OCI-LY1 (cell line): ENCODE measurements at regions not wholly inside any gene's neighbourhood (a gene's known extent, or its start where the extent isn't known, plus 50 kb on each side); places are given as distances from the start of the nearest gene placed in this dataset.

Experiments used
- H2AFZ ChIP-seq: fragments of 200-600 bp; sonication (generic), shearing (Covaris generic); 2 replicates; pipeline ENCODE4 v1.6.0; 2014; ENCODE audit warnings: antibody characterized with exemption, mild to moderate bottlenecking, low read length
- H3F3A ChIP-seq: fragments of 200-600 bp; sonication (generic), shearing (Covaris generic); 2 replicates; pipeline ENCODE4 v1.6.0; 2014; ENCODE audit warnings: mild to moderate bottlenecking, antibody characterized with exemption, low read length, moderate library complexity; ENCODE audit not compliant: insufficient read depth
- H3K27ac ChIP-seq: fragments of 200-600 bp; sonication (generic); 2 replicates; pipeline ENCODE4 v1.5.1; 2014; ENCODE audit warnings: low read length, mixed run types, mild to moderate bottlenecking, low read depth; ENCODE audit not compliant: poor library complexity, severe bottlenecking
- H3K27me3 ChIP-seq: fragments of 200-600 bp; sonication (generic); 2 replicates; pipeline ENCODE4 v1.6.0; 2014; ENCODE audit warnings: antibody characterized with exemption, mild to moderate bottlenecking, low read length, moderate library complexity; ENCODE audit not compliant: insufficient read depth
- H3K36me3 ChIP-seq: fragments of 200-600 bp; sonication (generic); 2 replicates; pipeline ENCODE4 v1.6.1; 2014; ENCODE audit warnings: mild to moderate bottlenecking, antibody characterized with exemption, low read length, moderate library complexity, mixed read lengths; ENCODE audit not compliant: insufficient read depth
- H3K4me1 ChIP-seq: fragments of 200-600 bp; sonication (generic); 2 replicates; pipeline ENCODE4 v1.5.1; 2014; ENCODE audit warnings: mild to moderate bottlenecking, low read length, moderate library complexity; ENCODE audit not compliant: insufficient read depth, severe bottlenecking
- H3K4me2 ChIP-seq: fragments of 200-600 bp; sonication (generic), shearing (Covaris generic); 2 replicates; pipeline ENCODE4 v1.6.1; 2014; ENCODE audit warnings: low read length
- H3K4me3 ChIP-seq: fragments of 200-600 bp; sonication (generic); 2 replicates; pipeline ENCODE4 v1.5.1; 2014; ENCODE audit warnings: low read length, low read depth, mild to moderate bottlenecking, mixed read lengths; ENCODE audit not compliant: poor library complexity, severe bottlenecking
- H3K79me2 ChIP-seq: fragments of 200-600 bp; shearing (Covaris generic); 2 replicates; pipeline ENCODE4 v1.6.1; 2016; ENCODE audit warnings: mixed run types, low read length, mixed read lengths; ENCODE audit not compliant: insufficient read depth
- H3K9ac ChIP-seq: fragments of 200-600 bp; sonication (generic), shearing (Covaris generic); 2 replicates; pipeline ENCODE4 v1.6.1; 2014; ENCODE audit warnings: mild to moderate bottlenecking, low read length, mixed read lengths
- H3K9me2 ChIP-seq: fragments of 200-600 bp; sonication (generic), shearing (Covaris generic); 2 replicates; pipeline ENCODE4 v1.6.1; 2014; ENCODE audit warnings: low read depth, mild to moderate bottlenecking, low read length, mixed read lengths
- H3K9me3 ChIP-seq: fragments of 200-600 bp; shearing (Covaris generic); 2 replicates; pipeline ENCODE4 v1.6.1; 2014; ENCODE audit warnings: low read length, mixed read lengths
- H4K20me1 ChIP-seq: fragments of 200-600 bp; sonication (generic), shearing (Covaris generic); 2 replicates; pipeline ENCODE4 v1.6.0; 2016; ENCODE audit warnings: mild to moderate bottlenecking, low read length; ENCODE audit not compliant: insufficient read depth
- EZH2 ChIP-seq: fragments of 200-600 bp; sonication (generic), shearing (Covaris generic); IDR thresholded peaks from 2 replicates; pipeline ENCODE4 v1.8.0; 2017; ENCODE audit warnings: borderline replicate concordance, mixed run types, mild to moderate bottlenecking, antibody characterized with exemption, low read length, moderate library complexity, mixed read lengths
- TF ChIP-seq, protein P1 (sequence below): fragments of 200-600 bp; sonication (generic), shearing (Covaris generic); IDR thresholded peaks from 2 replicates; pipeline ENCODE4 v1.5.1; 2017; ENCODE audit warnings: mild to moderate bottlenecking, antibody characterized with exemption, low read length, moderate library complexity, mixed read lengths

DNA sequence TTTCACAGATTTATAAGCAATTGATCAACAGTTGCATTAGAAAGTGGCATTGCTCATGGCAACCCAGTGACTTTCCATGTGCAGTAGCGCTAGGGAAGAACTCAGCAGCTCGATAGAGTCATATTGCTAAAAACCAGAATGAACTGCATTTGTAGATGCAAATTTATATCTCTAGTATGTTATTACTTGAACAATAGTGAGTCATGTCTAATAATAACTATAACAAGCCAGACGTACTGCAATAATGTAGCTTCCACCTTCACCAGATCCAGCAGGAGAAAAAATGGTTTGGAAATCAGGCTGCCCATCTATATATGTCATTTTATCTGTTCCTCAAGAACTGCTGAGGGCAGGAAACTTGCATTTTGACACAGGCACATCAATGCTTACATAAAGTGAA is 66.5 kb upstream of the FIGN start:
- no peaks in the 10 kb centered on the region for H3K79me2 ChIP-seq
- H3K27ac ChIP-seq, result no peak overlapping the region
- no peaks in the 10 kb centered on the region for H3K9me3 ChIP-seq
- no peaks in the 10 kb centered on the region for H3F3A ChIP-seq
- H3K4me2 ChIP-seq, result no peak overlapping the region
- no peak overlapping the region for H3K9ac ChIP-seq
- no peaks in the 10 kb centered on the region for H4K20me1 ChIP-seq
- no peaks in the 10 kb centered on the region for H3K9me2 ChIP-seq
- H3K27me3 ChIP-seq, result no peaks in the 10 kb centered on the region
- H3K4me3 ChIP-seq, result no peak overlapping the region
- H3K36me3 ChIP-seq, result no peaks in the 10 kb centered on the region
- no peaks in the 10 kb centered on the region for H3K4me1 ChIP-seq
- TF ChIP-seq, protein P1, sequence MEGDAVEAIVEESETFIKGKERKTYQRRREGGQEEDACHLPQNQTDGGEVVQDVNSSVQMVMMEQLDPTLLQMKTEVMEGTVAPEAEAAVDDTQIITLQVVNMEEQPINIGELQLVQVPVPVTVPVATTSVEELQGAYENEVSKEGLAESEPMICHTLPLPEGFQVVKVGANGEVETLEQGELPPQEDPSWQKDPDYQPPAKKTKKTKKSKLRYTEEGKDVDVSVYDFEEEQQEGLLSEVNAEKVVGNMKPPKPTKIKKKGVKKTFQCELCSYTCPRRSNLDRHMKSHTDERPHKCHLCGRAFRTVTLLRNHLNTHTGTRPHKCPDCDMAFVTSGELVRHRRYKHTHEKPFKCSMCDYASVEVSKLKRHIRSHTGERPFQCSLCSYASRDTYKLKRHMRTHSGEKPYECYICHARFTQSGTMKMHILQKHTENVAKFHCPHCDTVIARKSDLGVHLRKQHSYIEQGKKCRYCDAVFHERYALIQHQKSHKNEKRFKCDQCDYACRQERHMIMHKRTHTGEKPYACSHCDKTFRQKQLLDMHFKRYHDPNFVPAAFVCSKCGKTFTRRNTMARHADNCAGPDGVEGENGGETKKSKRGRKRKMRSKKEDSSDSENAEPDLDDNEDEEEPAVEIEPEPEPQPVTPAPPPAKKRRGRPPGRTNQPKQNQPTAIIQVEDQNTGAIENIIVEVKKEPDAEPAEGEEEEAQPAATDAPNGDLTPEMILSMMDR, result no peak
- TF ChIP-seq EZH2, result no peak
- no peak overlapping the region for H2AFZ ChIP-seq

DNA sequence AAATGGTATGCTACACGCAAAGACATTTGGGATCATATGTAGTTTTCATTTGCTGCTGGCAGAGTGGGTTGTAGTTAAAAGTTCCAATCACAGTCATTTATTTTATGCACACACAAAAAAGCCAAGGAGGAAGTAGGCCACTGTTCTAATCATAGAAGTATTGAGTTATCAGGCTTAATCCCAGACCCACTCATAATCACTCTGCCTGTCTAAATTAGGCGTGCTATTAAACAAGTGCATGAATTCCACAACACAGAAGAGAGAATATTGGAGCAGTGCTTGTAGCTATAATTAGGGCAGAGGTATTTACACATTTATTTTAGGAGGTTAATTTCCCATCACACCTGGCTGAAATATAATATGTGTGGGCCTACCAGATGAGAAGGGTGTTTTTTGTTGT is 65.7 kb upstream of the FIGN start:
- H3K9me3 ChIP-seq, result no peaks in the 10 kb centered on the region
- TF ChIP-seq, protein P1, result no peak
- TF ChIP-seq EZH2, result no peak
- H3F3A ChIP-seq, result no peaks in the 10 kb centered on the region
- no peak overlapping the region for H3K9ac ChIP-seq
- H3K4me3 ChIP-seq, result no peak overlapping the region
- H3K36me3 ChIP-seq, result no peaks in the 10 kb centered on the region
- no peak overlapping the region for H2AFZ ChIP-seq
- H3K27me3 ChIP-seq, result no peaks in the 10 kb centered on the region
- H4K20me1 ChIP-seq, result no peaks in the 10 kb centered on the region
- H3K79me2 ChIP-seq, result no peaks in the 10 kb centered on the region
- no peaks in the 10 kb centered on the region for H3K4me1 ChIP-seq
- no peak overlapping the region for H3K27ac ChIP-seq
- no peak overlapping the region for H3K4me2 ChIP-seq
- no peaks in the 10 kb centered on the region for H3K9me2 ChIP-seq

DNA sequence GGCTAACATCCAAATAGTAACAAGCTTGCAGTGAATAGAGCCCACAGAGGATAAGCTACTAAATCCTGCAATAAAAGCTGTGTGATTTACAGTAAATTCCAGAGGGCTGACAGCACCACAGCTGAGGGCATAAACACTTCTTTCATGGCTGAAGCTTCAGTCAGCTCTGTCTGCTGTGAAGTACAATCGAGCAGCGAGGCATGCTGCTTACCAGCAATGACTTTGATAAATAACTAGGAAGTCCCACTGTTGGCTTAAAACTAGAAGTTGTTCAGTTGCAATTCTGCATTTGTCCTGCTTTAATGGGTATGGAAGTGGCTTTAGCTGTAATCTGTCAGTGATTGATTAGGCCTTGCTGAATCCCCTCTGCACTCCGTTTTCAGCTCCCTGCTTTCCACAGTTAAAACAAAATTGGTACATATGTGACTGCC is 65.2 kb upstream of the FIGN start:
- no peaks in the 10 kb centered on the region for H3K4me1 ChIP-seq
- H3K9me2 ChIP-seq, result no peaks in the 10 kb centered on the region
- TF ChIP-seq, protein P1, result no peak
- TF ChIP-seq EZH2, result no peak
- H3K27ac ChIP-seq, result no peak overlapping the region
- H3F3A ChIP-seq, result no peaks in the 10 kb centered on the region
- H3K9ac ChIP-seq, result no peak overlapping the region
- no peaks in the 10 kb centered on the region for H4K20me1 ChIP-seq
- H3K4me3 ChIP-seq, result no peak overlapping the region
- H3K27me3 ChIP-seq, result no peaks in the 10 kb centered on the region
- H3K4me2 ChIP-seq, result no peak overlapping the region
- H3K9me3 ChIP-seq, result no peaks in the 10 kb centered on the region
- H3K36me3 ChIP-seq, result no peaks in the 10 kb centered on the region
- no peak overlapping the region for H2AFZ ChIP-seq
- H3K79me2 ChIP-seq, result no peaks in the 10 kb centered on the region
